ENCODE measurements at regions not wholly inside any gene's neighbourhood (a gene's known extent, or its start where the extent isn't known, plus 50 kb on each side); places are given as distances from the start of the nearest gene placed in this dataset.

DNA sequence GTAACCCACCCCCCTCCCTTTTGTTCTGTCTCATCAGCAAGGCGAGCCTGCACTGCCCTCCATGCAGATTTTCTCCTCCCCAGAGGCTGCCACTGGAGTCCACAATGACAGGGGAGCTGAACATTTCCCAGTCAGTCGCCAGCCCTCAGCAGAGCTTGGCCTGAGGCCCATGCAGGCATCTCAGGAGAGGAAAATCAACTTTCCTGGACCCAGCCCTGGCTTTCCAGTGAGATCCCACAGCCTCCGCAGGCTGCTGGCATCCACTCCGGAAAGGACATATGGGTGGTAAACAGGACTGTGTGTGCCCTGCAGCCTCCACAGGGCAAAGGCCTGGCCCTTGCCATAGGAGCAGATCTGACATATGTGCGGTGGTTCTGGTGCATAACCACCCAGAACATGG lies 253.8 kb downstream of the TNS1 start:
- TF ChIP-seq POLR2A (IDR thresholded peaks at IDR 0.05), result no peak
- TF ChIP-seq, protein P1, sequence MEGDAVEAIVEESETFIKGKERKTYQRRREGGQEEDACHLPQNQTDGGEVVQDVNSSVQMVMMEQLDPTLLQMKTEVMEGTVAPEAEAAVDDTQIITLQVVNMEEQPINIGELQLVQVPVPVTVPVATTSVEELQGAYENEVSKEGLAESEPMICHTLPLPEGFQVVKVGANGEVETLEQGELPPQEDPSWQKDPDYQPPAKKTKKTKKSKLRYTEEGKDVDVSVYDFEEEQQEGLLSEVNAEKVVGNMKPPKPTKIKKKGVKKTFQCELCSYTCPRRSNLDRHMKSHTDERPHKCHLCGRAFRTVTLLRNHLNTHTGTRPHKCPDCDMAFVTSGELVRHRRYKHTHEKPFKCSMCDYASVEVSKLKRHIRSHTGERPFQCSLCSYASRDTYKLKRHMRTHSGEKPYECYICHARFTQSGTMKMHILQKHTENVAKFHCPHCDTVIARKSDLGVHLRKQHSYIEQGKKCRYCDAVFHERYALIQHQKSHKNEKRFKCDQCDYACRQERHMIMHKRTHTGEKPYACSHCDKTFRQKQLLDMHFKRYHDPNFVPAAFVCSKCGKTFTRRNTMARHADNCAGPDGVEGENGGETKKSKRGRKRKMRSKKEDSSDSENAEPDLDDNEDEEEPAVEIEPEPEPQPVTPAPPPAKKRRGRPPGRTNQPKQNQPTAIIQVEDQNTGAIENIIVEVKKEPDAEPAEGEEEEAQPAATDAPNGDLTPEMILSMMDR (IDR thresholded peaks at IDR 0.05), result no peak
